HepG2 (cell line): ENCODE measurements at regions not wholly inside any gene's neighbourhood (a gene's known extent, or its start where the extent isn't known, plus 50 kb on each side); places are given as distances from the start of the nearest gene placed in this dataset.

Source experiments
- GABPA ChIP-seq, 2 experiments: IDR thresholded peaks; 2 replicates each; pipeline ENCODE4 v1.6.1; 2011 to 2016; ENCODE audit warnings: low read depth in 2 of 2, low read length in 1 of 2, missing biosample characterization in 1 of 2, missing genetic modification characterization in 1 of 2
- IKZF1 ChIP-seq: fragments of 450-650 bp; IDR thresholded peaks from 2 replicates; pipeline ENCODE4 v1.7.1; 2016
- NONO ChIP-seq, 2 experiments: fragments of 450-650 bp in 1 of 2; sonication (generic) in 1 of 2; formaldehyde crosslinking in 1 of 2; IDR thresholded peaks in 1 of 2; conservative IDR thresholded peaks in 1 of 2; 2 replicates each; pipeline versions ENCODE4 v1.6.1 to v1.8.0; 2017 to 2022; ENCODE audit warnings: mild to moderate bottlenecking in 1 of 2, missing genetic modification reagents in 1 of 2, moderate library complexity in 1 of 2
- POLR2AphosphoS5 ChIP-seq: IDR thresholded peaks from 2 replicates; pipeline ENCODE4 v1.6.1; 2012; ENCODE audit warnings: low read depth, low read length
- PRMT3 ChIP-seq: sonication (generic); formaldehyde crosslinking; IDR thresholded peaks from 2 replicates; pipeline ENCODE4 v1.8.1; 2022; ENCODE audit warnings: low read depth, mild to moderate bottlenecking, moderate library complexity, missing genetic modification reagents, borderline replicate concordance
- THYN1 ChIP-seq: sonication (generic); formaldehyde crosslinking; IDR thresholded peaks from 2 replicates; pipeline ENCODE4 v1.8.1; 2023; ENCODE audit warnings: low read depth, mild to moderate bottlenecking, moderate library complexity, missing genetic modification reagents, borderline replicate concordance
- ZFP1 ChIP-seq: IDR thresholded peaks from 2 replicates; pipeline ENCODE4 v1.6.1; 2016
- TF ChIP-seq, protein P1 (sequence below): sonication (generic); formaldehyde crosslinking; IDR thresholded peaks from 2 replicates; pipeline ENCODE4 v1.4.0; 2020; ENCODE audit warnings: missing genetic modification reagents
- TF ChIP-seq, protein P2 (sequence below), 2 experiments: sonication (generic) in 1 of 2; formaldehyde crosslinking in 1 of 2; IDR thresholded peaks; 2 replicates each; pipeline versions ENCODE4 v1.5.1 to v1.6.1; 2011 to 2020; ENCODE audit warnings: borderline replicate concordance in 1 of 2, low read depth in 1 of 2, low read length in 1 of 2, mild to moderate bottlenecking in 1 of 2, missing genetic modification reagents in 1 of 2, moderate library complexity in 1 of 2
- TF ChIP-seq, protein P3 (sequence below): sonication (generic); formaldehyde crosslinking; IDR thresholded peaks from 2 replicates; pipeline ENCODE4 v1.9.0; 2022; ENCODE audit warnings: low read depth, missing genetic modification reagents
- TF ChIP-seq, protein P4 (sequence below): sonication (generic); formaldehyde crosslinking; IDR thresholded peaks from 2 replicates; pipeline ENCODE4 v1.8.1; 2023; ENCODE audit warnings: mild to moderate bottlenecking, missing genetic modification reagents
- TF ChIP-seq, protein P5 (sequence below): sonication (generic); formaldehyde crosslinking; IDR thresholded peaks from 2 replicates; pipeline ENCODE4 v1.4.0; 2020; ENCODE audit warnings: missing genetic modification reagents

DNA sequence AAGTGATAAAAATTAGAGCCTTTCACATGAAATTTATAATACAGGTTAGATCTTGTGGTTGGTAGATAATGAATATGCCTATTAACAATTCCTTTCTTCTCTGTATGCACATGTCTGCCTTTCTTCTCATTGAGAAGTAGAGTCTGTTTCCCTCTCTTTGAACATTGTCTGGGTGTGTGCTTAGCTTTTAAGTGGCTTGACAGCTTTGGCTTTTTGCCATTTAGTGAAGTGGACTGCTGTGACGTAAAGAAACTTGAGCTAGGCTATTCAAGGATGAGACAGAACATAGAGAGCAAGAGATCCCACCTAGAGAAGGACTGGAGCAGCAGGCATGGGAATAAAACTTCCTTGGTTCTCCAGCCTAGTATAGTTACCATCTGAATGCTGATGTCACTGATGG, 996.7 kb upstream of the CELF2 start:
- TF ChIP-seq, protein P1, sequence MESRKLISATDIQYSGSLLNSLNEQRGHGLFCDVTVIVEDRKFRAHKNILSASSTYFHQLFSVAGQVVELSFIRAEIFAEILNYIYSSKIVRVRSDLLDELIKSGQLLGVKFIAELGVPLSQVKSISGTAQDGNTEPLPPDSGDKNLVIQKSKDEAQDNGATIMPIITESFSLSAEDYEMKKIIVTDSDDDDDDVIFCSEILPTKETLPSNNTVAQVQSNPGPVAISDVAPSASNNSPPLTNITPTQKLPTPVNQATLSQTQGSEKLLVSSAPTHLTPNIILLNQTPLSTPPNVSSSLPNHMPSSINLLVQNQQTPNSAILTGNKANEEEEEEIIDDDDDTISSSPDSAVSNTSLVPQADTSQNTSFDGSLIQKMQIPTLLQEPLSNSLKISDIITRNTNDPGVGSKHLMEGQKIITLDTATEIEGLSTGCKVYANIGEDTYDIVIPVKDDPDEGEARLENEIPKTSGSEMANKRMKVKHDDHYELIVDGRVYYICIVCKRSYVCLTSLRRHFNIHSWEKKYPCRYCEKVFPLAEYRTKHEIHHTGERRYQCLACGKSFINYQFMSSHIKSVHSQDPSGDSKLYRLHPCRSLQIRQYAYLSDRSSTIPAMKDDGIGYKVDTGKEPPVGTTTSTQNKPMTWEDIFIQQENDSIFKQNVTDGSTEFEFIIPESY (CRISPR knock-in tag) = no peak
- TF ChIP-seq POLR2AphosphoS5 (no peak), IKZF1 (no peak), THYN1 (CRISPR knock-in tag) (no peak), ZFP1 (CRISPR knock-in tag) (no peak), PRMT3 (CRISPR knock-in tag) (no peak), GABPA (IDR thresholded peaks at IDR 0.05; ENCODE audit: low read depth, low read length) (no peak), GABPA (CRISPR knock-in tag; IDR thresholded peaks at IDR 0.05; ENCODE audit: low read depth) (no peak), NONO (IDR thresholded peaks at IDR 0.05) (no peak), NONO (CRISPR knock-in tag; conservative IDR thresholded peaks at IDR 0.05) (no peak)
- TF ChIP-seq, protein P2, sequence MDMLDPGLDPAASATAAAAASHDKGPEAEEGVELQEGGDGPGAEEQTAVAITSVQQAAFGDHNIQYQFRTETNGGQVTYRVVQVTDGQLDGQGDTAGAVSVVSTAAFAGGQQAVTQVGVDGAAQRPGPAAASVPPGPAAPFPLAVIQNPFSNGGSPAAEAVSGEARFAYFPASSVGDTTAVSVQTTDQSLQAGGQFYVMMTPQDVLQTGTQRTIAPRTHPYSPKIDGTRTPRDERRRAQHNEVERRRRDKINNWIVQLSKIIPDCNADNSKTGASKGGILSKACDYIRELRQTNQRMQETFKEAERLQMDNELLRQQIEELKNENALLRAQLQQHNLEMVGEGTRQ (IDR thresholded peaks at IDR 0.05; ENCODE audit: low read depth, low read length) = no peak
- TF ChIP-seq, protein P2 (CRISPR knock-in tag; IDR thresholded peaks at IDR 0.05; ENCODE audit: borderline replicate concordance) = no peak
- TF ChIP-seq, protein P3, sequence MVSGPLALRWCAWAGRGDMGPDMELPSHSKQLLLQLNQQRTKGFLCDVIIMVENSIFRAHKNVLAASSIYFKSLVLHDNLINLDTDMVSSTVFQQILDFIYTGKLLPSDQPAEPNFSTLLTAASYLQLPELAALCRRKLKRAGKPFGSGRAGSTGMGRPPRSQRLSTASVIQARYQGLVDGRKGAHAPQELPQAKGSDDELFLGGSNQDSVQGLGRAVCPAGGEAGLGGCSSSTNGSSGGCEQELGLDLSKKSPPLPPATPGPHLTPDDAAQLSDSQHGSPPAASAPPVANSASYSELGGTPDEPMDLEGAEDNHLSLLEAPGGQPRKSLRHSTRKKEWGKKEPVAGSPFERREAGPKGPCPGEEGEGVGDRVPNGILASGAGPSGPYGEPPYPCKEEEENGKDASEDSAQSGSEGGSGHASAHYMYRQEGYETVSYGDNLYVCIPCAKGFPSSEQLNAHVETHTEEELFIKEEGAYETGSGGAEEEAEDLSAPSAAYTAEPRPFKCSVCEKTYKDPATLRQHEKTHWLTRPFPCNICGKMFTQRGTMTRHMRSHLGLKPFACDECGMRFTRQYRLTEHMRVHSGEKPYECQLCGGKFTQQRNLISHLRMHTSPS (CRISPR knock-in tag) = no peak
- TF ChIP-seq, protein P4, sequence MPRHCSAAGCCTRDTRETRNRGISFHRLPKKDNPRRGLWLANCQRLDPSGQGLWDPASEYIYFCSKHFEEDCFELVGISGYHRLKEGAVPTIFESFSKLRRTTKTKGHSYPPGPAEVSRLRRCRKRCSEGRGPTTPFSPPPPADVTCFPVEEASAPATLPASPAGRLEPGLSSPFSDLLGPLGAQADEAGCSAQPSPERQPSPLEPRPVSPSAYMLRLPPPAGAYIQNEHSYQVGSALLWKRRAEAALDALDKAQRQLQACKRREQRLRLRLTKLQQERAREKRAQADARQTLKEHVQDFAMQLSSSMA (CRISPR knock-in tag) = no peak
- TF ChIP-seq, protein P5, sequence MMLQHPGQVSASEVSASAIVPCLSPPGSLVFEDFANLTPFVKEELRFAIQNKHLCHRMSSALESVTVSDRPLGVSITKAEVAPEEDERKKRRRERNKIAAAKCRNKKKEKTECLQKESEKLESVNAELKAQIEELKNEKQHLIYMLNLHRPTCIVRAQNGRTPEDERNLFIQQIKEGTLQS (CRISPR knock-in tag) = no peak
